ENCODE measurements at regions not wholly inside any gene's neighbourhood (a gene's known extent, or its start where the extent isn't known, plus 50 kb on each side); places are given as distances from the start of the nearest gene placed in this dataset.
A peak's percentile ranks its signal among the peaks of the same experiment; 100 is the strongest.

- TF ChIP-seq CTCF (IDR thresholded peaks at IDR 0.05) = no peak
- no peak for TF ChIP-seq POLR2A (IDR thresholded peaks at IDR 0.05)
- no peaks in the 10 kb centered on the region for H3K27me3 ChIP-seq
- H3K9me3 ChIP-seq = no peaks in the 10 kb centered on the region
- H3K27ac ChIP-seq = no peak overlapping the region
- no peaks in the 10 kb centered on the region for H3K36me3 ChIP-seq
- no peak for DNase-seq
- H3K4me1 ChIP-seq = no peaks in the 10 kb centered on the region
- no peak for ATAC-seq
- no peak overlapping the region for H3K4me3 ChIP-seq
- intact Hi-C loops (cut with DNase I) = no loop called here
Measured at GRCh38 chr2:217177720-217178119, 317.9 kb upstream of the TNP1 start.

GRCh38 chr2:217171874-217172273 is 312.0 kb upstream of the TNP1 start:
- H3K36me3 ChIP-seq = no peaks in the 10 kb centered on the region
- no peak for DNase-seq
- intact Hi-C loops (cut with DNase I) = no loop called here
- no peak overlapping the region for H3K27ac ChIP-seq
- H3K4me3 ChIP-seq = no peak overlapping the region
- H3K27me3 ChIP-seq = no peaks in the 10 kb centered on the region
- no peak for ATAC-seq
- H3K9me3 ChIP-seq = no peaks in the 10 kb centered on the region
- no peaks in the 10 kb centered on the region for H3K4me1 ChIP-seq
- TF ChIP-seq CTCF (IDR thresholded peaks at IDR 0.05) (no peak), POLR2A (IDR thresholded peaks at IDR 0.05) (no peak)

- Histone ChIP-seq H3K27ac (no peak overlapping the region), H3K4me3 (no peak overlapping the region), H3K27me3 (no peaks in the 10 kb centered on the region), H3K36me3 (no peaks in the 10 kb centered on the region), H3K4me1 (no peaks in the 10 kb centered on the region), H3K9me3 (no peaks in the 10 kb centered on the region)
- DNase-seq (no peak), ATAC-seq (no peak)
- TF ChIP-seq POLR2A (IDR thresholded peaks at IDR 0.05) (no peak), CTCF (IDR thresholded peaks at IDR 0.05) (no peak)
- intact Hi-C loops (cut with DNase I) = no loop called here
- WGBS (ENCODE audit: insufficient coverage, low coverage, low lambda C conversion rate, missing lambda C conversion rate) = 67% methylated on average over 1 of the region's 1 CpG
Measured at GRCh38 chr2:217168496-217168895, 308.6 kb upstream of the TNP1 start.

GRCh38 chr2:217167531-217167930 is 307.7 kb upstream of the TNP1 start:
- Histone ChIP-seq H3K4me3 (no peak overlapping the region), H3K27ac (no peak overlapping the region), H3K27me3 (no peaks in the 10 kb centered on the region), H3K4me1 (no peaks in the 10 kb centered on the region), H3K36me3 (no peaks in the 10 kb centered on the region), H3K9me3 (no peaks in the 10 kb centered on the region)
- TF ChIP-seq CTCF (IDR thresholded peaks at IDR 0.05) (no peak), POLR2A (IDR thresholded peaks at IDR 0.05) (no peak)
- intact Hi-C loops (cut with DNase I) = no loop called here
- DNase-seq = no peak
- no peak for ATAC-seq

- Histone ChIP-seq H3K27ac (no peak overlapping the region), H3K9me3 (no peaks in the 10 kb centered on the region), H3K27me3 (no peaks in the 10 kb centered on the region), H3K4me3 (no peak overlapping the region), H3K36me3 (no peaks in the 10 kb centered on the region), H3K4me1 (no peaks in the 10 kb centered on the region)
- TF ChIP-seq CTCF (IDR thresholded peaks at IDR 0.05) (peak; percentile 51 to 63 (median 55)), POLR2A (IDR thresholded peaks at IDR 0.05) (no peak)
- intact Hi-C loops (cut with DNase I) = no loop called here
- WGBS (ENCODE audit: insufficient coverage, low coverage, low lambda C conversion rate, missing lambda C conversion rate) = 28% methylated on average over 3 of the region's 3 CpGs
- ATAC-seq (peak; percentile 78 to 86 (median 84)), DNase-seq (no peak)
Measured at GRCh38 chr2:217166241-217166850, 306.5 kb upstream of the TNP1 start.
